Keratinocyte (primary cell): ENCODE measurements at regions not wholly inside any gene's neighbourhood (a gene's known extent, or its start where the extent isn't known, plus 50 kb on each side); places are given as distances from the start of the nearest gene placed in this dataset.

Experiments used
- EZH2 ChIP-seq: IDR thresholded peaks from one replicate; pipeline ENCODE4 v1.6.1; 2012; ENCODE audit warnings: inconsistent platforms, mild to moderate bottlenecking, low read length, moderate library complexity
- TF ChIP-seq, protein P1 (sequence below), 3 experiments: IDR thresholded peaks in 1 of 3; conservative IDR thresholded peaks in 1 of 3; optimal IDR thresholded peaks in 1 of 3; 2 replicates in 2 of 3; 3 replicates in 1 of 3; pipeline versions ENCODE3 to v1.5.1; 2011; ENCODE audit warnings: low read length in 3 of 3, mild to moderate bottlenecking in 3 of 3, moderate library complexity in 2 of 3, control low read depth in 1 of 3, inconsistent platforms in 1 of 3; ENCODE audit not compliant: insufficient read depth in 2 of 3; ENCODE audit errors: extremely low read depth in 1 of 3

DNA sequence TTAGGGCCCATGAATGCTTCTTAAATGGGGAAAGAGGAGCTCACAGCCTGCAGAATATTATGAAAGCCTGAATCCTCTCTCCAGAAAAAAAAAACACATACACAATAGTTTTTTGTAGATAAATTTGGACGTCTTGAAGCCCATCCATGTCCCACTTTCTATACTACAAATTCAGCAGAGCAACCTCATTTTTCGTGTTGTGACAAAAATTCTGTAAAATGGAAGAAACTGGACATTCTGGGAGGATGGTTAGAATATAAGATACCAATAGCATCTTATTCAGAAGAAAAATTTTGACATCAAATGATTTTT, 102.1 kb downstream of the ZNF281 start:
- TF ChIP-seq, protein P1, sequence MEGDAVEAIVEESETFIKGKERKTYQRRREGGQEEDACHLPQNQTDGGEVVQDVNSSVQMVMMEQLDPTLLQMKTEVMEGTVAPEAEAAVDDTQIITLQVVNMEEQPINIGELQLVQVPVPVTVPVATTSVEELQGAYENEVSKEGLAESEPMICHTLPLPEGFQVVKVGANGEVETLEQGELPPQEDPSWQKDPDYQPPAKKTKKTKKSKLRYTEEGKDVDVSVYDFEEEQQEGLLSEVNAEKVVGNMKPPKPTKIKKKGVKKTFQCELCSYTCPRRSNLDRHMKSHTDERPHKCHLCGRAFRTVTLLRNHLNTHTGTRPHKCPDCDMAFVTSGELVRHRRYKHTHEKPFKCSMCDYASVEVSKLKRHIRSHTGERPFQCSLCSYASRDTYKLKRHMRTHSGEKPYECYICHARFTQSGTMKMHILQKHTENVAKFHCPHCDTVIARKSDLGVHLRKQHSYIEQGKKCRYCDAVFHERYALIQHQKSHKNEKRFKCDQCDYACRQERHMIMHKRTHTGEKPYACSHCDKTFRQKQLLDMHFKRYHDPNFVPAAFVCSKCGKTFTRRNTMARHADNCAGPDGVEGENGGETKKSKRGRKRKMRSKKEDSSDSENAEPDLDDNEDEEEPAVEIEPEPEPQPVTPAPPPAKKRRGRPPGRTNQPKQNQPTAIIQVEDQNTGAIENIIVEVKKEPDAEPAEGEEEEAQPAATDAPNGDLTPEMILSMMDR (optimal IDR thresholded peaks at IDR 0.05 in 1 of 3, IDR thresholded peaks at IDR 0.05 in 1 of 3, conservative IDR thresholded peaks at IDR 0.05 in 1 of 3; ENCODE audit: extremely low read depth in 1 of 3, insufficient read depth in 2 of 3, low read length in 3 of 3), result no peak
- TF ChIP-seq EZH2, result no peak
